HFFc6 (cell line): ENCODE measurements at regions not wholly inside any gene's neighbourhood (a gene's known extent, or its start where the extent isn't known, plus 50 kb on each side); places are given as distances from the start of the nearest gene placed in this dataset.

ENCODE experiments used
- DNase-seq: peaks from one replicate; pipeline ENCODE4 v3.0.0-alpha.2; 2018
- H3K27ac Mint-ChIP-seq: 2 replicates; pipeline ENCODE4 v1.8.0; 2020; ENCODE audit warnings: mild to moderate bottlenecking, mixed read lengths
- H3K27me3 Mint-ChIP-seq: 2 replicates; pipeline ENCODE4 v1.8.0; 2021; ENCODE audit warnings: mild to moderate bottlenecking, moderate library complexity, mixed read lengths; ENCODE audit not compliant: insufficient read depth
- H3K36me3 Mint-ChIP-seq: 2 replicates; pipeline ENCODE4 v1.8.0; 2021; ENCODE audit warnings: low read depth, mixed read lengths
- H3K4me1 Mint-ChIP-seq: 2 replicates; pipeline ENCODE4 v1.8.0; 2020; ENCODE audit warnings: low read depth, mixed read lengths
- H3K4me3 Mint-ChIP-seq: 2 replicates; pipeline ENCODE4 v1.8.0; 2020; ENCODE audit warnings: mild to moderate bottlenecking, moderate library complexity, mixed read lengths
- H3K9me3 Mint-ChIP-seq: 2 replicates; pipeline ENCODE4 v1.8.0; 2020; ENCODE audit warnings: mild to moderate bottlenecking, mixed read lengths
- CTCF ChIP-seq: fragments of 200-600 bp; sonication (generic); IDR thresholded peaks from 2 replicates; pipeline ENCODE4 v1.5.0; 2021; ENCODE audit warnings: antibody characterized with exemption, mild to moderate bottlenecking

GRCh38 chr2:196444442-196444841, 195.1 kb upstream of the CCDC150 start:
- TF ChIP-seq CTCF = no peak
- Mint-ChIP-seq H3K36me3 (no peaks in the 10 kb centered on the region), H3K4me3 (no peak overlapping the region), H3K27ac (no peak overlapping the region), H3K9me3 (no peaks in the 10 kb centered on the region), H3K27me3 (no peaks in the 10 kb centered on the region; the same call in 1 of the 2 replicates), H3K4me1 (no peaks in the 10 kb centered on the region; the same call in 1 of the 2 replicates)
- no peak for DNase-seq

GRCh38 chr2:196445991-196446390, 193.5 kb upstream of the CCDC150 start:
- TF ChIP-seq CTCF = no peak
- Mint-ChIP-seq H3K27ac (no peak overlapping the region), H3K9me3 (no peaks in the 10 kb centered on the region), H3K4me3 (no peak overlapping the region), H3K27me3 (no peaks in the 10 kb centered on the region), H3K4me1 (no peaks in the 10 kb centered on the region; the same call in 1 of the 2 replicates), H3K36me3 (no peaks in the 10 kb centered on the region)
- DNase-seq = no peak

GRCh38 chr2:196448407-196449079, 191.0 kb upstream of the CCDC150 start:
- H3K4me1 Mint-ChIP-seq = peaks cover 6% of the 10 kb centered on the region; the same call in 1 of the 2 replicates
- no peak for TF ChIP-seq CTCF

GRCh38 chr2:196449083-196449482, 190.4 kb upstream of the CCDC150 start:
- Mint-ChIP-seq H3K4me3 (no peak overlapping the region), H3K4me1 (peaks cover 10% of the 10 kb centered on the region; the same call in 1 of the 2 replicates), H3K9me3 (no peaks in the 10 kb centered on the region), H3K27me3 (no peaks in the 10 kb centered on the region), H3K27ac (no peak overlapping the region), H3K36me3 (no peaks in the 10 kb centered on the region)
- no peak for DNase-seq
- TF ChIP-seq CTCF = no peak

More at GRCh38 chr2:196448407-196449079, 191.0 kb upstream of the CCDC150 start:
- H3K27me3 Mint-ChIP-seq = no peaks in the 10 kb centered on the region
- no peak for DNase-seq
- H3K4me3 Mint-ChIP-seq = no peak overlapping the region
- H3K27ac Mint-ChIP-seq = no peak overlapping the region
- H3K9me3 Mint-ChIP-seq = no peaks in the 10 kb centered on the region
- no peaks in the 10 kb centered on the region for H3K36me3 Mint-ChIP-seq

- Mint-ChIP-seq H3K36me3 (no peaks in the 10 kb centered on the region), H3K27ac (no peak overlapping the region), H3K9me3 (no peaks in the 10 kb centered on the region), H3K4me1 (peaks cover 10% of the 10 kb centered on the region; the same call in 1 of the 2 replicates), H3K4me3 (no peak overlapping the region), H3K27me3 (no peaks in the 10 kb centered on the region)
- no peak for DNase-seq
- no peak for TF ChIP-seq CTCF
Measured at GRCh38 chr2:196452758-196453157, 186.8 kb upstream of the CCDC150 start.
